ENCODE measurements at regions not wholly inside any gene's neighbourhood (a gene's known extent, or its start where the extent isn't known, plus 50 kb on each side); places are given as distances from the start of the nearest gene placed in this dataset.

DNA sequence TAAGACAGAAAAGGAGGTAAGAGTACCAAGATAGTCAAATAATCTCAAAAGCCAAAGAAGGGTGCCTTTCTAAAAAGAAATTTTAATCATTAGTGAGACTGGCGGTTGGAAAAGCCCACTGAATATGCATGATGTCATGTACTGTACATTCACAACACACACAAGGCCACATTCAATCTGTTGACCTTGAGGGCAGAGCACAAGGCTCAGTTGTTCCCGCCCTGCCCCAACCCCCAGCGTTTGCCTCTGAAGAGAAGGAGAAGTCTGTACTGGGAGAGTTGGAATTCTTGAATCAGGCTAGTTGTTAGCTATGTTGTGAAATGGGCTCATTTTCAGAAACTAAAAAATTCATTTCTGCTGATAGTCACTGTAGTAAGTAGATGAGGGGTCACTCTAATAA is 50.2 kb upstream of the NID2 start:
- H3K4me1 ChIP-seq = no peaks in the 10 kb centered on the region
- ATAC-seq (no peak), DNase-seq (no peak)
- no peak overlapping the region for H3K27ac ChIP-seq
- H3K4me3 ChIP-seq = no peak overlapping the region
- H3K9me3 ChIP-seq = no peaks in the 10 kb centered on the region
- intact Hi-C loops (cut with DNase I) = no loop called here
- TF ChIP-seq, protein P1, sequence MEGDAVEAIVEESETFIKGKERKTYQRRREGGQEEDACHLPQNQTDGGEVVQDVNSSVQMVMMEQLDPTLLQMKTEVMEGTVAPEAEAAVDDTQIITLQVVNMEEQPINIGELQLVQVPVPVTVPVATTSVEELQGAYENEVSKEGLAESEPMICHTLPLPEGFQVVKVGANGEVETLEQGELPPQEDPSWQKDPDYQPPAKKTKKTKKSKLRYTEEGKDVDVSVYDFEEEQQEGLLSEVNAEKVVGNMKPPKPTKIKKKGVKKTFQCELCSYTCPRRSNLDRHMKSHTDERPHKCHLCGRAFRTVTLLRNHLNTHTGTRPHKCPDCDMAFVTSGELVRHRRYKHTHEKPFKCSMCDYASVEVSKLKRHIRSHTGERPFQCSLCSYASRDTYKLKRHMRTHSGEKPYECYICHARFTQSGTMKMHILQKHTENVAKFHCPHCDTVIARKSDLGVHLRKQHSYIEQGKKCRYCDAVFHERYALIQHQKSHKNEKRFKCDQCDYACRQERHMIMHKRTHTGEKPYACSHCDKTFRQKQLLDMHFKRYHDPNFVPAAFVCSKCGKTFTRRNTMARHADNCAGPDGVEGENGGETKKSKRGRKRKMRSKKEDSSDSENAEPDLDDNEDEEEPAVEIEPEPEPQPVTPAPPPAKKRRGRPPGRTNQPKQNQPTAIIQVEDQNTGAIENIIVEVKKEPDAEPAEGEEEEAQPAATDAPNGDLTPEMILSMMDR (IDR thresholded peaks at IDR 0.05) = no peak
- no peak for TF ChIP-seq POLR2A (IDR thresholded peaks at IDR 0.05)
- 59% methylated on average over 3 of the region's 3 CpGs for WGBS (ENCODE audit: insufficient coverage, low coverage, low lambda C conversion rate, missing lambda C conversion rate)
- H3K36me3 ChIP-seq = no peaks in the 10 kb centered on the region
- no peaks in the 10 kb centered on the region for H3K27me3 ChIP-seq
